ENCODE measurements at regions not wholly inside any gene's neighbourhood (a gene's known extent, or its start where the extent isn't known, plus 50 kb on each side); places are given as distances from the start of the nearest gene placed in this dataset.

- no peak for TF ChIP-seq CTCF (IDR thresholded peaks at IDR 0.05; ENCODE audit: insufficient read depth, missing control alignments)
- FAIRE-seq (no peak), DNase-seq (ENCODE audit: insufficient read length, low spot score) (no peak)
Measured at GRCh38 chr3:70565861-70566260, 253.4 kb upstream of the MDFIC2 start.

- no peak for FAIRE-seq
Measured at GRCh38 chr3:70564552-70564951, 252.1 kb upstream of the MDFIC2 start.

GRCh38 chr3:70561796-70562195 lies 249.4 kb upstream of the MDFIC2 start:
- no peak for TF ChIP-seq CTCF (IDR thresholded peaks at IDR 0.05; ENCODE audit: insufficient read depth, missing control alignments)
- no peak for DNase-seq (ENCODE audit: insufficient read length, low spot score)
- no peak for FAIRE-seq

More at GRCh38 chr3:70564552-70564951, 252.1 kb upstream of the MDFIC2 start:
- no peak for DNase-seq (ENCODE audit: insufficient read length, low spot score)
- no peak for TF ChIP-seq CTCF (IDR thresholded peaks at IDR 0.05; ENCODE audit: insufficient read depth, missing control alignments)

DNA sequence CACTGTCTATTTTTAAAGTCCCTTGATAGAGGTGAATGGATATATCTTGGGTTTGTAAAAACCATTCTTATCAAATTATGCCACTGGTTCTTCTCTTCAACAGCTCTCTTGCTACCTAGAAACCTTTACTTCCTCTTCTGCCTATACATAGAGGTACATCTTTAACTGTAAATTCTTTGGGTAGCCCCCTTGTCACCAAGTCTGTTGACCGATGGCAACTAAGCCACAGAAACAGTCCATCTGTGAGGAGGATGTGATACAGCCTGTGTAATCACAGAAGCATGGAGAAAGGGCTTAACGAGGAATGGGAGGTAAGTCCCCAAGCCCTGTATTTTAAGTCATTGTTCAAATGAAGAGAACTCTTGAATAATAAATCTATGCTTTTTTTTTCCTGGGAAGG lies 246.5 kb upstream of the MDFIC2 start:
- TF ChIP-seq CTCF (IDR thresholded peaks at IDR 0.05; ENCODE audit: insufficient read depth, missing control alignments), result no peak
- FAIRE-seq, result no peak
- DNase-seq (ENCODE audit: insufficient read length, low spot score), result no peak

- FAIRE-seq, result no peak
- TF ChIP-seq CTCF (IDR thresholded peaks at IDR 0.05; ENCODE audit: insufficient read depth, missing control alignments), result no peak
- no peak for DNase-seq (ENCODE audit: insufficient read length, low spot score)
Measured at GRCh38 chr3:70557976-70558375, 245.5 kb upstream of the MDFIC2 start.

- no peak for DNase-seq (ENCODE audit: insufficient read length, low spot score)
- no peak for FAIRE-seq
- no peak for TF ChIP-seq CTCF (IDR thresholded peaks at IDR 0.05; ENCODE audit: insufficient read depth, missing control alignments)
Measured at GRCh38 chr3:70556056-70556455, 243.6 kb upstream of the MDFIC2 start.

GRCh38 chr3:70554170-70554569 lies 241.7 kb upstream of the MDFIC2 start:
- DNase-seq (ENCODE audit: insufficient read length, low spot score), result no peak

More at GRCh38 chr3:70554170-70554569, 241.7 kb upstream of the MDFIC2 start:
- no peak for TF ChIP-seq CTCF (IDR thresholded peaks at IDR 0.05; ENCODE audit: insufficient read depth, missing control alignments)
- no peak for FAIRE-seq

Measured in D721Med (cell line).